GM04504 (cell line): ENCODE measurements at regions not wholly inside any gene's neighbourhood (a gene's known extent, or its start where the extent isn't known, plus 50 kb on each side); places are given as distances from the start of the nearest gene placed in this dataset.
"Not testable (repeated sequence)": the region's sequence is repeated elsewhere in the genome, so short reads cannot be mapped to it uniquely, and the experiment has no call there.

Experiments
- DNase-seq: peaks from one replicate; pipeline ENCODE4 v3.0.0-alpha.2; 2012; ENCODE audit warnings: low read depth

DNA sequence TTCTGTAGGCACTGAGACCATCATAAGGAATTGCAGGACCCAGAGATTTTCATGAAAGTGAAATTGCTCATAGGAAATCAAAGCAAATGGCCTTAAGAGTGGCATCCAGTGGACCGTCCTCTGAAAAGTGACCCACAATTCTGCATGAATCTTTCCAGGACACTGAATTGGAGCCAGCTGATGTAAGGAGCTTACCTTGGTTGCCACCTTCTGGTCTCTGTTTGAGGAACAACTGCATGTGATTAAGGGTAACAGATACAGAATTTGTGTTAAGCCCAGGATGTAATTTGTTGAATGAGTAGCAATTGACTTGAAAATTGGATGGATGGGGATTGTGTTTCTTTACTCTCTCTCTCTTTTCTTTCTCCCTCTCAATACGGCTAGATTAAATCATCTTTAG lies 49.9 kb upstream of the GAS1 start:
- DNase-seq: no peak

GRCh38 chr9:86997951-86998350 lies 50.6 kb upstream of the GAS1 start:
- DNase-seq: no peak

DNA sequence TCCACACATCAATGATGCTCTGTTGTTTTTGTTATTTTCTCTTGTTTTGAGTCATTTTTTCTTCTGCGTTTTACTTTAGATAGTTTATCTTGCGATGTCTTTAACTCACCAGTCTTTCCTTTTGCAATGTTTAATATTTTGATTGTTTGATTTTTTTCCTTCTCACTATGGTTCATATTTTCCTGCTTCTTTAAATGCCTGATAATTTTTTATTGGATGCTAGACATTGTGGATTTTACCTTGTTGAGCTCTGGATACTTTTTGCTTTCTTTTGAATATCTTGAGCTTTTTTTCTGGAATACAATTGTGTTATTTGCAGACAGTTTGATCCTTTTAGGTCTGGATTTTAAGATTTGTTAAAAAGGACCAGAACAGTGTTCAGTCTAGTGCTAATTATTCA lies 55.2 kb upstream of the GAS1 start:
- no peak for DNase-seq

DNA sequence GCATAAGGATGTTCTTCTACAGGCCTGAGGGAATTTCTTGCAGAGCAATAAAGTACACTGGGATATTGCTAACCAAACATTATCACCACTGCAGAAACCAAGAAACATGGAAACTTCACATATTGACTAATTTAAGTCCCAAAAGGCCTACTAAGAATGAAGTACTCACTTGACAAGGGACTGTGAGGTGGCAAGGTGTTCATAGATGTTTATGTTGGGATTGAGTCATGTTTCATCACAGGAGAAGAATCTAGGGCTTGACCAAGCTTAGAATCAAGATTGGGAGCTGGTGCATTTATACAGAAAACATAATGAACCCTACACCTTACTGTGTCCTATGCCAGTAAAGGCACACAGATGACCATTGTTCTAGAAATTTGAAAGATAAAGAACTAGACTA lies 56.7 kb upstream of the GAS1 start:
- no peak for DNase-seq

GRCh38 chr9:87006956-87007355 lies 59.6 kb upstream of the GAS1 start:
- DNase-seq: no peak

GRCh38 chr9:87007711-87008366 lies 60.5 kb upstream of the GAS1 start:
- peak; percentile 58 for DNase-seq

DNA sequence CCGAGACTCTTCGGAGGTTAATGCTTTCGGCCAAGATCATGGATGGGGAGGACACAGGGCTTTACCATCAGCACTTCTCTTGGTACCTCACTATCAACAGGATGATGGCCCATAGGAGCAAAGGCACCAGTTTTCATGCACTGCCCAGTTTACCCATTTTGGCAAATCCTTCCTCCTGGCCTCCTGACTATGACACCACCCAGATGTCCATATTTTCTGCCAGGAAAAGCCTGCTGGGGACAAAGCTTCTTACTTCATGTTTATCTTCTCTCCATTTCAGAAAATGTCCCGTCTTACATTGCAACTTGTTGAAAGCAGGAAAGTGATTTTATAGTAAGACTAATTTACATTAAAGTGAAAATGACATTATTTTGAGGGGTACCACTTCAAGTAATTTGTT lies 61.4 kb upstream of the GAS1 start:
- DNase-seq: no peak

GRCh38 chr9:87010626-87011025 lies 63.3 kb upstream of the GAS1 start:
- DNase-seq: no peak

DNA sequence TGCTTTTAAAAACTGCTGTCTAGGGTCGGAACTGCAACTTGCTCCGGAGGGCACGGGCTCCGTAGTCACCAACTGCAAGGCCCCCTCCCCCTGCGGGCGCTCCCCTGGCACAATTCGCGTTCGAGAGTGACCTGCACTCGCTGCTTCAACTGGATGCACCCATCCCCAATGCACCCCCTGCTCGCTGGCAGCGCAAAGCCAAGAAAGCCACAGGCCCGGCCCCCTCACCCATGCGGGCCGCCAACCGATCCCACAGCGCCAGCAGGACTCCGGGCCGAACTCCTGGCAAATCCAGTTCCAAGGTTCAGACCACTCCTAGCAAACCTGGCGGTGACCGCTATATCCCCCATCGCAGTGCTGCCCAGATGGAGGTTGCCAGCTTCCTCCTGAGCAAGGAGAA lies 64.2 kb upstream of the GAS1 start:
- no peak for DNase-seq

DNA sequence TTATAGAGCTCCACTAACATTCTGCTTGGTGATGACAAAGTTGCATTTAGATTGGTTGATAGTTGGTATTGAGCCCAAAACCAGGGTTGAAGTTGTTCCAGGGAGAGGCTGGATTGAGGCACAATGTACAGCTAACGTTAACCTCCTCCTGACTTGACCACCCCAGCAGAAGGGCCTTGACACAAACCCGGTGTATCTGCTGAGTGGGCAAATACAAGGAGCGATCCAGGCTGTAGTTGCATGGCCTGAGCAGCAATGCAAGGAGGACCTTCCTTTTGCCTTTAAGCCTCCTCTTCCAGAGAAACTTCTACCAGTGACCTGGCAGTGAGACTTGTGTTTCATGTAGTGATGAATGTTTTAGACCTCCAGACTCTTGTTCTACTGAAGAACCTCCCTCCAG lies 66.2 kb upstream of the GAS1 start:
- DNase-seq: no peak

GRCh38 chr9:87014436-87014835 lies 67.1 kb upstream of the GAS1 start:
- DNase-seq: no peak

DNA sequence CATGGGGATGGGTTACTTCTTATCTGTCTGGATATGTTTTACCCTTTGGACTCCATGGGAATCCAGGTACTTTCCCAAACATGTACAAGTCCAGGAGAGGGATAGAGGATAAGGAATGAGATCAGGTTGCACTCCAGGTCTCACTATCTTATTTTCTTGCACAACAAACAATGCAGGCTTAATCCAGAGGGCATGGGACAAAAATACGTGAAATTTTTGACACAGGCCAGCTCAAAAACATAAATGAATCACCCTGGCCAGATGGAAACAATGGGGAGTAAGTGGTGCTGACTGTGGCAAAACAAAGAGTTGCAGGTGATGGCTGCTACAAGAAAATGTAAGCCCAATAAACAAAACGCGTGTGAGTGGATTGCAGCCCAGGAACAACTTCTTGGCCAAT lies 69.4 kb upstream of the GAS1 start:
- no peak for DNase-seq

DNA sequence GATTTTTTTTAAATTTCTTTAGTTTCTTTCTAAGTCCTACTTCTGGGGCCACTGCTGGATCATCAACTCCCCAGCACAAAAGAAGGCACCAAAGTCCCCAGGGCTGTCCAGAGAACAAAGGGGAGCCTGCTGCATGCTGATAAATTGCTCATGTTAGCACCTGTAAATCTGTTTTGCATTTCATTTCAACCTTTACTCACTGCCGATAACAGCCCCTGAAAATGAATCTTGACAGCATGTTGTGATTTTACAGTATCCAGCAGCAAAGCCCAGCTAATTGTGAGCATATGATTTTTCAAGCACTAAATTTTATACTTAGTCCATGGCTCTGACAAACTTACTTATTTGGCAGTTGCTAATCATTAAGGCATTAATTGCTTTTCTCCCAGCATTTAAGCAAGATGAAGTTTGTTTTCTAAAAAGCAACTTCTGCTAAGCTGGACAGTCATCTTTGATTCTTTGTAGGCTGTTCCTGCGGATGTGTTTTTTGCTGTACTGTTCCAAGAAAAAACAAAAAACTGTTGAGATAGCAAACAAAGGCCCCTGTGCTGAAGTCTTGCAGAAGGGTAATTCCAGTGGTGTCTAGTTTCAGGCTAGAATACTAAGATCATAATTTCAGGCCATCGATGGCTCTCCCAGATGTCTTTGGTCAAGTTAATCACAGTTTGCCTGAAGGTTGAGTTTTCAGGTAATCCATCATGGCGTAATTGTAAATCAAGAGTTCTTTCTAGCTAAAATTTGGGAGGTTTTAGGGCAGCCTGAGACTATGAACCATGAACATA lies 73.1 kb upstream of the GAS1 start:
- DNase-seq: no peak

- DNase-seq: no peak
Observed at GRCh38 chr9:87022178-87022577, 74.9 kb upstream of the GAS1 start.

DNA sequence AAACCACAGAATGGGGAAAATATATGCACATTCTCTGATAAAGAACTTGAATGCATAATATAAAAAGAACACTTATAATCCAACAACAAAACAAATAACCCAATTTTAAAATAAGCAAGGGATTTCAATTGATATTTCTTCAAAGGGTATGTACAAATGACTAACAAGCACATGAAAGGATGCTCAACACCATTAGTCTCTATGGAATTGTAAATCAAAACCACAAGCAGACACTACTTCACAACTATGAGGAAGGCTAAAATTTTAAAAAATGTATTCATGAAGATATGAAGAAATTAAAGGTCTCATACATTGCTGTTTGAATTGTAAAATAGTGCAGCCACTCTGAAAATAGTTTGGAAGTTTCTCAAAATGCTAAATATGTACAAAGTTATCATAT lies 78.9 kb upstream of the GAS1 start:
- no peak for DNase-seq

DNA sequence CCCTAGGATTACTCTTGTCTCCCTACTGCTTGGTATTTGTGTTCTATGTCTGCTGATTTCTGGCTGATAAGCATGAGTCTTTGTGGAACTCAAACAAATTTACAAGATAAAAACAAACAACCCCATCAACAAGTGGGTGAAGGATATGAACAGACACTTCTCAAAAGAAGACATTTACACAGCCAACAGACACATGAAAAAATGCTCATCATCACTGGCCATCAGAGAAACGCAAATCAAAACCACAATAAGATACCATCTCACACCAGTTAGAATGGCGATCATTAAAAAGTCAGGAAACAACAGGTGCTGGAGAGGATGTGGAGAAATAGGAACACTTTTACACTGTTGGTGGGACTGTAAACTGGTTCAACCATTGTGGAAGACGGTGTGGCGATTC lies 81.5 kb upstream of the GAS1 start:
- DNase-seq: not testable (repeated sequence)

DNA sequence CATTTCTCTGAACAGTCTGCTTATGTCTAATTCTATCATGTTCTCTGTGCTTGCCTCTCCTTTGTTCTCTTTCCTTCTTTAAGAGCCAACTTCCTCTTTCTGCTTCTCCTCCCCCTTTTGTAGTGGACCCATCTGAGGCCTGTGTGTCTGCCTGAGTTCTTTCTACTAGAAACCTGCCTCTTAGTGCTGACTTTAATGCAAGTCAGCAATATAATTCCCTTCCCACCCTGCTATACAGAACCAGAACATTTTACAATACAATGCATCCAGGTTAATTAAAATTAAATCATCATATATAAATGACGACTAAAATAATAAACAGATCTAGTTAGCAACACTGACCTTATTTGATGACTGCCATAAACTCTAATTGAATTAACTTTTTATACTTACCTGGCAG lies 82.6 kb upstream of the GAS1 start:
- DNase-seq: no peak

DNA sequence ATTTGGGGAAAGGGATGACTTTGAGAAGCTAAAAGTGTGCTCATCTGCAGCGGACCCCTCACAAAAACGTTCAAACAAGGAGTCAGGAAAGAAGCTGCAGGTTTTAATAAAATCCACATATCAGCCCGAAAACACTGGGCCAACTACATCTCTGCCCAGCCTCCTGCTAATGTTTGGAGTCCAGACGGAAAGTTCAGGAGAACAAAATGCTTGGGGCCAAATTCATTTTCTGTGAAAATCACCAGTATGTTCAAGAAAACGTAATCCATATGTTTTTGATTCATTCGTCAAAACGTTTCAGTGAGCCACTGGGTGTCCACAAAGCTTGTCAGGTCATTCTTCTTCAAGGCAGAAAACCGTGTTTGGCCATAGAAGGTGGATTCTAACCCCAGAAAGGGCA lies 87.5 kb upstream of the GAS1 start:
- no peak for DNase-seq

GRCh38 chr9:87035879-87036278 lies 88.6 kb upstream of the GAS1 start:
- DNase-seq: peak; percentile 83

- DNase-seq: no peak
Observed at GRCh38 chr9:87036506-87036905, 89.2 kb upstream of the GAS1 start.

DNA sequence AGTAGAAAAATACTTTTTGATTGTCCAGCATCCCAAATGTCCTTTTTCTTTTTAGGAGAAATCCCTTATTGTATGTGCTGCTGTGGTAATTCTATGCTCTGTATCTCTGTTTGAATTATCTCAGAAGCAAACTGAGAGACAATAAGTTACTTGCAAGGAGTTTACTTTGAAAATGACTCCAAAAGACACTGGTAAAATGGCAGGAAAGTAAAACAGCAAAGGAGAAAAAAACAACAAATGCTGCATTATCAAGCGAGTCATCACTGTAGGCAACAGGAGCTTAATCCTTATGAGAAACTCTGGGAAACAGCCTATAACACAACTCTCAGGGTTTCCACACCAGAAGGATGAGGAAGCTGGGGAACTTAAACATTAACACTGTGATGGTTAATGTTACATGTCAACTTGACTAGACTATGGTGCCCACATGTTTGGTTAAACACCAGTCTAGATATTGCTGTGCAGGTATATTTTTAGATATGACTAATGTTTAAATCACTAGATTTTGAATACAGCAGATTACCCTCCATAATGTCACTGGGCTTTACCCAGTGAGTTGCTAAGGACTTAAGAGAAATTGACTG lies 92.6 kb upstream of the GAS1 start:
- DNase-seq: peak; percentile 44

DNA sequence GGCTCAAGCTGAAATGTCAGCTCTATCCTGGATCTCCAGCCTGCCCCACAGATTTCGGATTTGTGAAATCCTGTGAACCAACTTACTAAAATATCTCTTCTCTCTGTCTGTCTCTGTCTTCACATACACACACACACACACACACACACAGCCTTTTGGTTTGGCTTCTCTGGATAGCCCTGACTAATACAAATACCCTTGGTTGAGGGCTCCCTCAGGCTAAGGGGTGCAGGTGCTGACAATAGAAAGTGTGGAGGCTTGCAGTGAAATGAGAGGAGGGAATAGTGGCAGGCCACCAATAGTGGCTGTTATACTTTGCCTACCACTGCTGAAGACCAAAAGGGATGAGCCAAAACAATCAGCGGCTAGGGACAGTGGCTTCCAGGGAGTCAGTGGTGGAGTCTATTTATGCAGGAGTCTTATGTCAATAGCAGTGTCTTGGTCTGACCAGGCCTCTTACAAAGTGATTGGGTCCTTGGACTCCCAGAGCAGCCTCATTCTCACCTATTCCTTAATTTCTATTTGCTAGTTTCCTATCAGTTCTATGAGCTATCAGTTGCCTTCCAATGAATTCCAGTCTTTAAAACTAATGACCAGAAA lies 93.2 kb upstream of the GAS1 start:
- DNase-seq: no peak

GRCh38 chr9:87041553-87042235 lies 94.4 kb upstream of the GAS1 start:
- not testable (repeated sequence) for DNase-seq
